Tongue (tissue), 1 donor: ENCODE measurements at regions not wholly inside any gene's neighbourhood (a gene's known extent, or its start where the extent isn't known, plus 50 kb on each side); places are given as distances from the start of the nearest gene placed in this dataset.
"Not testable (repeated sequence)": the region's sequence is repeated elsewhere in the genome, so short reads cannot be mapped to it uniquely, and the experiment has no call there.

Experiments
- DNase-seq: peaks from one replicate; pipeline ENCODE4 v3.0.0-alpha.2; 2015

DNA sequence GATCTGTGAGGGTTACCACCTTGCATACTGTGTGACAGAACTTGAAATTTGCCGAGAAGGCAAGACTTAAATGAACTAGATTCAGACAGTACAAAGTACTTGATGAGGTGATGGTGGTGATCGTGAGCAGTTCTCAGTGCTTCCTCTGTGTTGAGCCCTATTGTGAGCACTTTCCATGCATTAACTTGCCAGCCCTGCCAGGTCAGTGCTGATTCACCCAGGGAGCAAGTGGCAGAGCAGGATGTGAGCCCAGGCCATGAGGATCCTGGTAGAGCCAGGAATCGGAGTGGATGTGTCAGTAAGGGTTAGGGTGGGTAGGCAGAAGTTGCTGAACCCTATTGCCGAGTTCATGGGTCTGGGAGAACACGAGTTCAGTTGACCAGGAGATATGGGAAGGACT is 4545.7 kb upstream of the TPTE start:
- DNase-seq = not testable (repeated sequence)

DNA sequence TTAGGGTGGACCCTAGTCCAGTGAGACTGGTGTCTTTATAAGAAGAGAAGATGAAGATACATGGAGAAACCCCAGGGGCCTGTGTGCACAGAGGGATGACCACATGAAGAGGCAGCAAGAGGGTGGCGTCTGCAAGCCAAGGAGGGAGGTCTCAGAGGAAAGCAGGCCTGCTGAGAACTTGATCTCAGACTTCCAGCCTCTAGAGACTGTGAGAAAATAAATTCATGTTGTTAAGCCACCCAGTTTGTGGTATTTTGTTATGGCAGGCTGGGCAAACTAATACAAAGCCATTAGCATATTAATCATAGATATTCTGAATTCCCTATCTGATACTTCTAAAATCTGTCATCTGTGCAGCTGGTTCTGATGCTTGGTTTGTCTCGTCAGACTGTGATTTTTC is 4523.8 kb upstream of the TPTE start:
- not testable (repeated sequence) for DNase-seq

DNA sequence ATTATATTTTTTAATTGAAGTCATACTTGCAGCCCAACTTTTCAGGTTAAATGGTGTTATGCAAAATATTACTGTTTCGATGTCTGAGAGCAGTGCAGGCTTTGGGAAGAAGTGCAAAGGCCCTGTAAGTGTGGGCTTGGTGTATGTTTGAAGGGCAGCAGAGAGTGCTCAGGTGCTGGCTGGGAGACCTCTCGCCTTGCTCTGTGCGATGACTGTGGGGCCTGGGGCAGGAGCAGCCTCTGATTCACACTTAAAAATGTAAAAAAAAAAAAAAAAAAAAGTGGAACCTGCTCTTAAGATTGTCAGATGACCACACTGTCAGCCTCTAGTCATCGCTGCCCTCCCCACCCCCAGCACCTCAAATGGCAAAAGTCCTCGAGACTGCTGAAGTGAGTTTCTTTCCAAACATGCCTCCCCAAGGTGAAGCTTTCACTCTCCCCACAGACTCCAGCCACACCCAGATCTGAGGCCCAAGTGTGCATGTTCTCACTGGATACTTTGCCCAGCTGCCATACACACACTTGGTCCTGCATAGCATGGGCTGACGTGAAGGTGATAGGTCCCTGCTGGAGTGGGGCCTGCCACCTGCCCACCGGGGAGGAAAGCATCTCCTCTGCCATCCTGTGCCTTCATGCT is 4505.8 kb upstream of the TPTE start:
- not testable (repeated sequence) for DNase-seq

DNA sequence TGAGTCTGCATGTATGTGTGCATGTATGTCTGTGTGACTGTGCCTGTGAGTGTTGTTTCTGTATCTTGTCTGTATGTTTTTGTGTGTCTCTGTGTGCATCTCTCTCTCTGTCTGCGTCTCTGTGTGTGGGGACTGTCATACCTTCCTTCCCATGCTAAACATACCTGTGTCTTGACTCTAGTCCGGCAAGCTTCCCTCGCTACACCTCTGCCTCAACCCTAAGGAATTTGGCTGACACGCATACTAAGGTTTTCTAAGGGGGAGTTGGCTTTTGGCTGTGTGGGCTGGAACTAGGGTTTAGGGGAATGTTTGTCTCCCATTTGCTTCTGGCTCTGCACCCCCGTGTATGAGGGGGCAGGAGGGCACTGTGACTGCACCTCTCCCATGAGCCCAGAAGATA is 4500.9 kb upstream of the TPTE start:
- DNase-seq = not testable (repeated sequence)

GRCh38 chr21:6020953-6021716 is 4500.2 kb upstream of the TPTE start:
- DNase-seq = not testable (repeated sequence)

DNA sequence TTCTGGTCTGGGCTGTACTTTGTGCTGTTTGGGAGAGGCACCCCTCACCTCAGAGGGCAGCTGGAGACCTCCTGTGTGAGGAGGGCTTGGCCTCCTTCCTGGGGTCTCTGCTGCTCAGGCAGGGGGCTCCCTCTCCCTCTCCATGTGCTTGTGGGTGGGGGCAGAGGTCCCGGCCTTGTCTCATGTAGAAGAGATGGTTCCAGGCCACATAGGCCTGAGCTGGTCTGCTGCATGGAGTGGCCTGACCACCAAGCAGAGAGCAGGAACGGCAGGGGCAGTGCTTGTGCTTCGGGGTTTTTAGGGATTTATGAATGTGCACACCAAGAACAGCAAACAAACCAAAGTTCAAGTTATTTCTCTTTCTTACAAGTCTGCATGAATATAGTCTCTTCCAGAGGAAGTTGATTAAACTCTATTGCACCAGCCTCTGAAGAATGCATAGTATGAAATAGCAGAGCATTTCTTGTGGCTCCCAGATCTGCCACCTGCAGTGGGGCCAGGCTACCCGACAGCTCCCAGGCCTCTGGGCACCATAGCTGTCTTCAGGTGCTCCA is 4499.6 kb upstream of the TPTE start:
- not testable (repeated sequence) for DNase-seq

GRCh38 chr21:6023331-6023730 is 4498.1 kb upstream of the TPTE start:
- not testable (repeated sequence) for DNase-seq

DNA sequence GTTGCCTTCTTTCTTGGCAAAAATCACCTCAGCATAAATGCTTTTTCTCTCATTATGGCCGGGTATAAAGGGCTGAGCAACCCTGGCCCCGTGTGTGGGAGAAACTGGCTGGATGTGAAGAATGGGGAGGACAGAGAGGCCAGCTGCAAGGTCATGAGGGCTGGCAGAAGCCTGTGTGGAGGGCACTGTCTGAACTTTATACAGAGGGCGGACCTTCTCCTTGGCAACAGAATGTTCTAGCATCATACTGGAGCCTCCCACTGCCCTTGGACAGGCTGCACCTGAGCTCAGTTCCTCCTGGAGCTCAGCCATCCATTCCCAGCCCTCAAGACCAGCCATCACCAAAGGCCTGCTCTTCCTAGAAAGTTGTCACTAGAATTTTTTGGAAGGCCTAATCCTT is 4496.2 kb upstream of the TPTE start:
- DNase-seq = not testable (repeated sequence)

DNA sequence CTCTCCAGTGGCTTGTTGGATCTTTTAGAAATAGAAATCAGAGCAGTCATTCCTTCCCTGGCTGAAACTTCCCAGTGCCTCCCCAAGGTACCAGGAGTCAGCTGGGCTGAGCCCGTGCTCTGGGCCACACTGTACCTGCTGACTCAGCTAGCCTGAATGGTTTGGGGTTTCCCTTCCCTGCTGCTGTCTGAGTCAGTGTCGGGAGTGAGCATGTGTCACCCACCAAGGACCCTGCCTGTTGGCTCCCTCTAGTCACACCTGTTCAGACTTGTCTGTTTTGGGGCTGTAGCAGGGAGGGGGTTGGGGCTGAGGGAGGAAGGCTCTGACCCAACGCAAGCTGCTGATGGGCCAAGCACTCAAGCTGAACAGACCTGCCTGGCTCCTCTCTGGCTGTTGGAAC is 4493.9 kb upstream of the TPTE start:
- not testable (repeated sequence) for DNase-seq

- not testable (repeated sequence) for DNase-seq
Measured at GRCh38 chr21:6034124-6034678, 4487.2 kb upstream of the TPTE start.

DNA sequence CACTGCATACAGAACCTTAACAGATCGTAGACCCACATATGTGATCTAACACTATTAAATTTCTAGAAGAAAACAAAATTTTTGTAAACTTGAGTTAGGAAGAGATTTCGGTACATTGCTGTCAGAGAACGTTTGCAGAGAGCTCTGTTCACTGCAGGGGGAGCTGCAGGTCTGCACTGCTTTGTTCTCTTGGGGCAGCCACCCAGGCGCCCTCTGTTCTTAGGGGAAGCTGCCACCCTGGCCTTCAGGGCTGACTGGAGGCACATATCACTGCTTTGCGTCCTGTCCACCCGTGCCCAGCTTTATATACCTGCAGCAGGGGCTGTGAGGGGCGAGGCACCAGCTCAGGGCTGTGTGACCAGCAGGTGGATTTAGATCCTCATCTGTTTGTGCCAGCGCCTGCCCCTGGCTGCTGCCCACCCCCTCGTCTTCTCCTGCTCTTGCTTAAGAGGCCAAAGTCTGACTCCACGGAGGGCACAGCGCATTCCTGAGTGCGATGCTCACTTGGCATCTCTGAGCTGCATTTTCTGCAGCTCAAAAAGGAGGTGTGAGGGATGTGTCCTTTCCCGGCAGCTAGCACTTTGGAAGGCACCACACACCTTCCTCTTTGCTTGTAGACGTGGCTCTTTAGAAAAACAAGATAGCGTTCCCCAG is 4486.4 kb upstream of the TPTE start:
- DNase-seq = not testable (repeated sequence)

GRCh38 chr21:6035474-6036155 is 4485.8 kb upstream of the TPTE start:
- DNase-seq = not testable (repeated sequence)

- not testable (repeated sequence) for DNase-seq
Measured at GRCh38 chr21:6039224-6039623, 4482.2 kb upstream of the TPTE start.

- not testable (repeated sequence) for DNase-seq
Measured at GRCh38 chr21:6040095-6040494, 4481.3 kb upstream of the TPTE start.

DNA sequence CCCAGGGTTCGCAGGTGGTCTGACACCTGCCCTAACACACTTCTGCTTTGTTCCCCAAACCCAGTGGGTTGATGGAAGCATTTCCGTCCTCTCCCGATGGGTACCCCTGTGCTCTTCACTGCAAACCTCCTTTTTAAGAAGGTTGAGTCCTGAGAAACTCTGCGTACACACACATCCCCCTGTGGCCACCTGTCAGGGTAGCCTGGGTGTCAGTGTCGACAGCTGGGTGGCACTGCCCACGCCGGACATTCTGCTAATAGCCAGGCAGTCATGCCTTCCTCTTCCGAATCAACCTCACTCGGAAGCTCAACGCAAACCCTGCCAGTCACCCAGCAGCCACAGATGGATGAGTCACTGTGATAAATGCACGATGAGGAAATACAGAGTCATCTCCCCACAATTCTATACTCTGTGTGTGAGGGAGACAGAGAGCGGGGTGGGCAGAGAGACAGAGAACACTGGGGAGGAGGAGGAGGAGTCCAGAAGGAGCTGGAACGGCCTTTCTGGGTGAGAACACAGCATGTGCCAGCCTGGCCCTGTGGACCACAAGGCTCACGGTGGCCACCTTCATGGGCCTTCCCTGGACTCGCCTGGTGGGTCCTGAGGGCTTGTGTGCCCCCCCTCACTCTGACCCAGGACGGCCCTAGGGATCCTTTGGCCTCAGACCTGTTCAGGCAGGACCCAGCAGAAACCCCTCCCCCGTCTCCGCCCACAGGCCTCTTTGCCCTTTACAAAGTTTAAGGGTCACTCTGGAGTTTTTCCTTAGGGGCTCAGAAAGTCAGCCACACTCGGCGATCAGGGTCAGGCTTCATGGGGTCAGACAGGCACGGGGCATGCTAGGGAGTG is 4477.7 kb upstream of the TPTE start:
- DNase-seq = not testable (repeated sequence)

GRCh38 chr21:6044695-6045094 is 4476.7 kb upstream of the TPTE start:
- not testable (repeated sequence) for DNase-seq

- not testable (repeated sequence) for DNase-seq
Measured at GRCh38 chr21:6049930-6050329, 4471.5 kb upstream of the TPTE start.

- DNase-seq = not testable (repeated sequence)
Measured at GRCh38 chr21:6052109-6052508, 4469.3 kb upstream of the TPTE start.

- not testable (repeated sequence) for DNase-seq
Measured at GRCh38 chr21:6053145-6053544, 4468.2 kb upstream of the TPTE start.

DNA sequence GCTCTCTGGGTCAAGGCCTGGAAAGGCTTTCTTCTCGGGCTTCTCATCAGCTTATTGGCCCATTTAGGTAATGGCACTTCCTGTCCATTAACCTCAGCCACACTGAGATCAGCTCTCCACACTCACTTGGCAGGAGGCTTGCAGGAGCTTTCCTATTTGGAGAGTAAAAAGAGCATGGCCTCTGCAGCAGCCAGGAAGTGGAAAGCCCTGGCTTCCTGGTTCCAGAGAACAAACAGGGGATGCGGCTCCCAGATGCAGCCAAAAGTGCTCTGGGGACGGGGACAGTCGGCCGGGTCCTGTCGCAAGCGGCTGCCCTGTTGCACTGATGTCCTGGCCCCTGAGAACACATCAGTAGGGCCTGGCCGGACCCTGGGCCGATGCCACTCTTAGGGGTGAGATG is 4462.4 kb upstream of the TPTE start:
- DNase-seq = not testable (repeated sequence)
